ENCODE measurements at regions not wholly inside any gene's neighbourhood (a gene's known extent, or its start where the extent isn't known, plus 50 kb on each side); places are given as distances from the start of the nearest gene placed in this dataset.
"Not testable (repeated sequence)": the region's sequence is repeated elsewhere in the genome, so short reads cannot be mapped to it uniquely, and the experiment has no call there.

DNA sequence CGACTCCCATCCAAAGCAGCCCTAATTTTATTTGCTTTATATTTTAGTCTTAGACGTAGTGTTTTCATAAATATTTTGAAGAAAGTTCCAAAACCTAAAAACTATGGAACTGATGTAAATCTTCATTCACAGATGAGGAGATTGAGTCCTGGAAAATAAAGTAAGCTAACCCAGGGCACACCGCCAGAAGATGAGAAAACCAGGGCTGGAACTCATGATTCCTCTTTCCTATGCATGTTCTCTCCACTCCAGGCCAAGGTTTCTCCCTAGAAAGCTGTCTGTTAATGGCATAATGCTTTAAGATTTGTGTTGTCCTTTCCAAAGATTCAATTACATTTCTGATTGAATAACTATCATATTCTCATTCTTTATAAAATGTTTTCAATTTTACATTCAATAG, 78.4 kb upstream of the ZC3H15 start:
- no peak for FAIRE-seq
- DNase-seq (ENCODE audit: insufficient read length, low spot score) = no peak
- no peak for TF ChIP-seq POLR2A (IDR thresholded peaks at IDR 0.05; ENCODE audit: low read depth, low read length)

DNA sequence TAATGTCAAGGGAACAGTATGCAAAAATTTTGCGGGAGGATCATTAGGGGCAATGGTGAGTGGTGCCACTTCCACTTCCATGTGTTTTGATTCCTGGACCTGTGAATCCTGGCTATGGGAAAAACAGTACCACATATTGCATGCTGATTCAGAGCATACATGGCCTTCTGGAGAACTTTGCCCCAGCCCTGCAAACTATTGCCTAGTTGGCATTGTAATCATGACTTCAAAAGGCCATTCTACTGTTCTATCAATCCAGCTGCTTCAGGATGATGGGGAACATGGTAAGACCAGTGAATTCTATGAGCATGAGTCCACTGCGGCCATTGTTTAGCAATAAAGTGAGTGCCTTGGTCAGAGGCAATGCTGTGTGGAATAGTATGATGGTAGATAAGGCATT, 75.3 kb upstream of the ZC3H15 start:
- TF ChIP-seq POLR2A (IDR thresholded peaks at IDR 0.05; ENCODE audit: low read depth, low read length) = no peak
- no peak for DNase-seq (ENCODE audit: insufficient read length, low spot score)
- FAIRE-seq = no peak

DNA sequence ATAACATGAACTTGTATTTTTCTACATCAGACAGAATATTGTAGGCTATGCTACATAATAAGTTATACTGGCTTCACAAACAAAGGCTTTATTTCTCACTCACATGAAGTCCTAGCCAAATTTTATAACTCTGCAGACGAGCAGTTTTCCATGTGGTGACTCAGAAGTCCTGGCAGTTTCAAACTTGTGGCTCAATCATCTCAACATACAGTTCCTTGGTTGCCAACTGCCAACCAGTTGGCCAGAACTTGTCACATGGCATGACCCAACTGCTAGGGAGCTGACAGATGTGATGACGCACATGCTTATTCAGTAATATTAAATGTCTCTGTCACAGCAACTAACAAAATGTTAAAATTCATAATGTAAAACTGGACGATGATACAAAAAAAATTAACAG, 63.8 kb upstream of the ZC3H15 start:
- DNase-seq (ENCODE audit: insufficient read length, low spot score) (peak; percentile 37), FAIRE-seq (peak; percentile 98)
- TF ChIP-seq POLR2A (IDR thresholded peaks at IDR 0.05; ENCODE audit: low read depth, low read length) = no peak

DNA sequence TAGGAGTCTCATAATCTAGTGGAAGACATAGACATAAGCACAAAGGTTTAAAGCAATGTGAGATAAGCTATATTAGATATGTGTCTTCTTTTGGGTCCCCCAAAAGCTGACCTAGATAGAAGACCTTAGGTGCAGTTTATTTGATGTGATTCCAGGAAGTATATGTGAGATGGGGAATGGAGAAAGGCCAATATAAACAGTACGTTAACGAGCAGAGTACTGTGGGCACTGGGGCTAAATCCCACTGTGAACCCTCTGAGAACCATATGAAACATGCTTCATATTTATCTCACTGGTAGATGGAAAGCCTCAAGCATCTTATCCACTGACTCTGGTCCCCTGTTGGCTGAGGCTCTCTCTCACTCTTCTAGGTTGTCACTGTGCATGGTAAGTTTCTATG, 62.6 kb upstream of the ZC3H15 start:
- FAIRE-seq = no peak
- no peak for DNase-seq (ENCODE audit: insufficient read length, low spot score)
- TF ChIP-seq POLR2A (IDR thresholded peaks at IDR 0.05; ENCODE audit: low read depth, low read length) = no peak

DNA sequence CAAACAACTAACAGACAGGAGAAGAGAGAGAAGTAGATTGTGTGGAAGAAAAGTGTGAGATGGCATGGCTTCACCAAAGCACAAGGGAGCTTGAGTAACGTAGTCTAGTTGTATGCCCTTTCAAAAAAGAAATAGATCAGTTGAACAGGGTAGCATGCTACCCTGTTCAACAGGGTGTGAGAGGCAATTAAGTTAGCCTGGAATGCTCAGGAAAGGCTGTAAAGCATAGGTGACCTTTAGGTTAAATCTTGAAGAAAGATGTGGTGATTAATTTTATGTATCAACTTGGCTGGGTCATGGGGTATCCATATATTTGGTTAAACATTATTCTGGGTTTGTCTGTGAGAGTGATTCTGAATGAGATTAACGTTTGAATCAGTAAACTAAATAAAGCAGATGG, 61.8 kb upstream of the ZC3H15 start:
- FAIRE-seq (no peak), DNase-seq (ENCODE audit: insufficient read length, low spot score) (no peak)
- TF ChIP-seq POLR2A (IDR thresholded peaks at IDR 0.05; ENCODE audit: low read depth, low read length) = no peak

DNA sequence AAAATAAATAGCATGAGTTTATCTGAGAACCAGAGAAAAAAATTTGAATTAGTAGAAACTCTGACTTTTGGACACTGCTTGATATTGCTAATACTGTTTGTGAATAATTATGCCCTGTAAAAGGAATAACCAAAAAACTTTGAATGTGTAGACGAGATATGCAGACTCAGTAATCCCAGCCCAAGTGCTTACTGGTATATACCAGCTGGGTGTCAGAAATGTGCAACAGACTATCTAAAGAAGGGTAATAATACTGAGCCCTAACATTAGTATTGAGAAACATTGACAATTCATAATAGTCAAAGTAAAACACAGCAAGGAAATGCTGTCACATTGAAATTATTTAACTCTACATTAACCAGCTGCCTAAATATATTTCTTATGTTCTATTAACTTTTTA, 60.5 kb upstream of the ZC3H15 start:
- DNase-seq (ENCODE audit: insufficient read length, low spot score) = no peak
- no peak for TF ChIP-seq POLR2A (IDR thresholded peaks at IDR 0.05; ENCODE audit: low read depth, low read length)
- no peak for FAIRE-seq

DNA sequence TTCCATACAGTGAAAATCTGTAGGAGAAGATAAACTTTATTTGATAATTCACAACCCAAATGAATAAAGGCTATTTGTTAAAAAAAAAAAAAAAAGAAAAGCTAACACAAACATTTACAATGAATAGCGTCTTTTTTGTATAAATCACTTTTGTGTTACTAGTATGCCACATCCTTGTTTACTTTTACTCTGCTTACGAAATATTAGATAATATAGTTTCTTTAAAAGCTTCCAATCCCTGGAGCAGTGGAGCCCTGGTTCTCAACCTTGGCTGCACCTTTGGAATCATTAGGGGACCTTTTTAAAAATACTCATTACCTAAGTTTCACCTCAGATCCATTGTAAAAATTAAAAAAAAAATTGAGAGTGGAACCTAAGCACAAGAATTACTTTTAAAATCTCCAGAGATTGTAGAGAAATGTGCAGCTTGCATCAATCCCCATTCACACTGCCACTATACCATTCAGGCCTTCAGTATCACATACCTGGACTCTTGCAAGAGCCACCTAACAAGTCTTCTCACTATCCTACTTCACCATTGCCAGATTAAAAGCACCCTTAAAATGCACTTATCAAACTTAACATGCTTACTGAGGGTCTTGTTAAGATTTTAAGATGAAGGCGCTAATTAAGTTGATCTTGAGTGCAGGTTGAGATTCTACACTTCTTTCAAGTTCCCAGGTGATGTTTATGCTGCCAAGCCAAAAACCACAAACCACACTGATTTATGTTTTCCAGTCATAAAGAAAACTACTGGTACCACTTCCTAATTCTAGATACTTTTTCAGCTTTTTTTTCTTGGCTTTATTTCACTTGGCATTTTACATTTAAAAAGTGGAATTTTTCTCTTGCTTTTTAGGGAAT, 59.7 kb upstream of the ZC3H15 start:
- DNase-seq (ENCODE audit: insufficient read length, low spot score) (no peak), FAIRE-seq (peak; percentile 11)
- no peak for TF ChIP-seq POLR2A (IDR thresholded peaks at IDR 0.05; ENCODE audit: low read depth, low read length)

DNA sequence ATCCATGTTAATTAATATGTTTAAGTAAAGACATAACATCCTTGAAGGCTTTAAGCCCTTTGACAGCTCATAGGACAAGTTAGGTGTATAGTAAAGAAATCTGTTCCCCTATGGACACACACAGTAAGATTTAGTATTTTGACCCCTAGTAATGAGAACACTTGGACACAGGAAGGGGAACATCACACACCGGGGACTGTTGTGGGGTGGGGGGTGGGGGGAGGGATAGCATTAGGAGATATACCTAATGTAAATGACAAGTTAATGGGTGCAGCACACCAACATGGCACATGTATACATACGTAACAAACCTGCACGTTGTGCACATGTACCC, 59.1 kb upstream of the ZC3H15 start:
- not testable (repeated sequence) for DNase-seq (ENCODE audit: insufficient read length, low spot score); FAIRE-seq

DNA sequence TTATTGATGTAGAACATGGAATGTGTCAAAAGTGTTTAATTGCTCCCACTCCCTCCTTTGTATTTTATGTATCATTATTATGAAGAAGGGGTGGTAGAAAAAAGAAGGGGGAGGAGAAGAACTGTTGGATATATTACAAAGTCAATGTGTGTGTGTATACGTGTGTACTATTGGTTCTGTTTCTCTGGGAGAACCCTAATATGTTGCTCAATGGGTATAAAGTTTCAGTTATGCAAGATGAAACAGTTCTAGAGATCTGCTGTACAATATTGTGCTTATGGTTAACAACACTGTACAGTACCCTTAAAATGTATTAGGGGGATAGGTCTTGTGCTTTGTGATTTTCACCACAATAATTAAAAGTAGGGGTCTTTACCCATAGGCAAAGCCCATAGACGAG, 58.1 kb upstream of the ZC3H15 start:
- no peak for FAIRE-seq
- DNase-seq (ENCODE audit: insufficient read length, low spot score) = no peak
- TF ChIP-seq POLR2A (IDR thresholded peaks at IDR 0.05; ENCODE audit: low read depth, low read length) = no peak

DNA sequence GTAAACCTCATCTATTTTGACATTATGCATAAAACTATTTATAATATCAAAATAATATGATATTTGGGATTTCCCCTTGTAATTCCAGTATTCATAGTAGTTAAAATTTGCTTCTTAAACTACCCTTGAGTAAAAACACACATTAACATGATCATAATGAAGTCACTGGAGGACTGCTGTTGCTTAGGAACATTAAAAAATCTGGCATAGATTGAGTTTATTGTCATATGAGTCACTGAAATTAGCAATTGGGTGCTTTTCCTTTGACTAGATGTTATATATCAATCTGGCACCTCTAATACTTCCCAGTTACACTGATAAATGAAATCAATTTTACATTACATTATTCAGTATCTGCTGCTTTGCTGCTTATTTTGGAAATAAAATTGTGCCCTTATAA, 57.0 kb upstream of the ZC3H15 start:
- no peak for TF ChIP-seq POLR2A (IDR thresholded peaks at IDR 0.05; ENCODE audit: low read depth, low read length)
- no peak for DNase-seq (ENCODE audit: insufficient read length, low spot score)

DNA sequence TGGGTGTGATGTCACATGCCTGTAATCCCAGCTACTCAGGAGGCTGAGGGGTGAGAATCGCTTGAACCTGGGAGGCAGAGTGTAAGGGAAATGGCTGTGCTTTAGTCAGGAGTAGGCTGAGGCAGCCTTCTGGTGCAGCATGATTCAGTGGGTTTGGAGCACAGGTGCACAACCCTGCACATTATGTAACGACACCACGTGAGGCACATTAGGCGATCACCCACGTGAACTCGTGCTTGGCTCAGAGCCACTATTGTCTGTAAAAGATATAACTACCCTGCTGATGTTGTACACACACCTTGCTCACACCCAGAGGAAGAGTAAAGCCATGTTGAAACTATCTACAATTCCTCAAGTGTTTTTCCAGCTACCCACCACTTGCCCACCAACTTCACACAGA, 54.8 kb upstream of the ZC3H15 start:
- no peak for FAIRE-seq
- no peak for DNase-seq (ENCODE audit: insufficient read length, low spot score)

More for the DNA sequence above, 57.0 kb upstream of the ZC3H15 start:
- no peak for FAIRE-seq

DNA sequence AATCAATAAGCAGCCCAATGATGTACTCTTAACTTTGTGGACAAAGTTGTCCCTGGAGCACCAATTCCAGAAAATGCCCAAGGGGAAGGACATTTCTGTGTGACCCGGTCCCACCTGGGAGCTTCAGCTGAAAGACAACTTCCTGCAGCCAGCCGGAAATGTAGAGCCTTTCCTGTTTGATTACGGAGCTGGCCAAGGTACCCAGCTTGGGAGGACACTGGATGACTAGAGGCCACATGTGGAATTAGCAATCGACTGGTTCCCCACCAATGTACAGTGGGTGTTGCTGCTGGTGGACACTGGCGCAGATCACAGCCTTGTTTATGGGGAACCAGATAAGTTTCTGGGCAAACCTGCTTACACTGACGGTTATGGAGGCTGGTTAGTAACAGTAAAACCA, 53.0 kb upstream of the ZC3H15 start:
- FAIRE-seq (no peak), DNase-seq (ENCODE audit: insufficient read length, low spot score) (no peak)
- TF ChIP-seq POLR2A (IDR thresholded peaks at IDR 0.05; ENCODE audit: low read depth, low read length) = no peak

More for the DNA sequence above, 54.8 kb upstream of the ZC3H15 start:
- no peak for TF ChIP-seq POLR2A (IDR thresholded peaks at IDR 0.05; ENCODE audit: low read depth, low read length)

DNA sequence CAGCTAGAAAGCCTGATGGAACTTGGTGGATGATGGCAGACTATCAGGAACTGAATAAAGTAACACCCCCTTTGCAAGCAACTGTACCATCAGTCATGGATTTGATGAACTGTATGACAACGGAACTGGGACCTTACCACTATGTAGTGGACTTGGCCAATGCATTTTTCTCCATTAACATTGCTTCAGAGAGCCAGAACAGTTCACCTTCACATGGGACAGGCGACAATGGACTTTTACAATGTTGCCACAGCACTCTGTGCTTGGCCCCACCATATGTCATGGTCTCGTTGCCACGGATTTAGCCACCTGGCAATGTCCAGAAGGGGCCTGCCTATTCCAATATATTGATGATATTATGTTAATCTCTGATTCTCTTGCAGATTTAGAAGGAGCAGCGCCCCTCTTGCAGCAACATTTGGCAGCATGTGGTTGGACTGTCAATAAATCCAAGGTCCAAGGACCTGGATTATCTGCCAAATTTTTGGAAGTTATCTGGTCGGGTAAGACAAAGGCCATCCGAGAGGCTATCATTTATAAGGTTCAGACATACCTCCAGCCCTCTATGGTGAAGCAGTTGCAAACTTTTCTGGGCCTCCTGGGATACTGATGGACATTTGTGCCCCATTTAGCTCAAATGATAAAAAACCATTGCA, 52.2 kb upstream of the ZC3H15 start:
- FAIRE-seq (no peak), DNase-seq (ENCODE audit: insufficient read length, low spot score) (no peak)
- TF ChIP-seq POLR2A (IDR thresholded peaks at IDR 0.05; ENCODE audit: low read depth, low read length) = no peak
